ENCODE measurements at regions not wholly inside any gene's neighbourhood (a gene's known extent, or its start where the extent isn't known, plus 50 kb on each side); places are given as distances from the start of the nearest gene placed in this dataset.

DNA sequence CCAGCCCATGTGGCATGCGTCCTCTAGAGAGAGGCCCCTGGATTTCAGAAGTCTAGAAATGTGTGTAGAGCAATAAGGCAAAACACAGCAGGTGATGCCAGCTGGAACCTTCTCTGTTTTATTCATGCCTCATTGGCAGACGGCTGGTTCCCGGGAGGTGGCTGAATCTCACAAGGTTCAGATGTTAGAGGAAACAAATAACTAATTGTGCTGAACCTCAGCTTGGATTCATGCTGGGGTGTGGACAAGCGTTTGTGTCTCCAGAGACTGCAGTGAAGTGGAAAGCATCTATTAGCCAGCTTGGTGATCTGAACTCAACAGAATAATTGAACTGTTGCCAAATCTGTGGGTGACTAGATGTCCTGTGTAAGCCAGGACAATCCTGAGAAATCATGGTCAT is 131.1 kb upstream of the NR4A3 start:
- Histone ChIP-seq H3K27ac (ENCODE audit: low read length) (no peak overlapping the region), H3K4me3 (ENCODE audit: low read length) (no peak overlapping the region), H3K36me3 (ENCODE audit: control insufficient read depth, low read depth, low read length) (no peaks in the 10 kb centered on the region), H3K9ac (ENCODE audit: low read length) (no peak overlapping the region), H3K9me3 (ENCODE audit: control insufficient read depth, low read depth, low read length) (no peaks in the 10 kb centered on the region), H3K4me1 (ENCODE audit: control insufficient read depth, low read depth, low read length) (no peaks in the 10 kb centered on the region), H3K27me3 (ENCODE audit: control insufficient read depth, insufficient read depth, low read length) (no peaks in the 10 kb centered on the region)

DNA sequence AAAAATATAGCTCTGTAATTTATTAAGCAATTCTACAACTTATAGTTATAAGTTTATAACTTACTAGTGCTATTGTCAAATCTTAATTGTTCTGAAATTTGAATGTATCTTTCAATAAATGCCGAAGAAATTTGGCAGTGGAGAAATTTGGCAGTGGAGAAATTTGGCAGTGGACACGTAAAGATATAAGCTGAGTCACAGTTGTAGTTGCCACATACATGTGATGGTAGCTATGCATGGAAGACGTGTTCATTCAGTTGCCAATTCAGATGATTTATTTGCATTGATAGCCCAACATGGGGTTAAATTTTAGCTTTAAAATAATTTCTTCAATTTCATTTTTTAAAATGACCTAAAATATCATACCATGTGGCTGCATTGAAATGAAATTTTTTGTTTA is 127.8 kb upstream of the NR4A3 start:
- Histone ChIP-seq H3K36me3 (ENCODE audit: control insufficient read depth, low read depth, low read length) (no peaks in the 10 kb centered on the region), H3K9me3 (ENCODE audit: control insufficient read depth, low read depth, low read length) (no peaks in the 10 kb centered on the region), H3K9ac (ENCODE audit: low read length) (no peak overlapping the region), H3K27ac (ENCODE audit: low read length) (no peak overlapping the region), H3K4me3 (ENCODE audit: low read length) (no peak overlapping the region), H3K27me3 (ENCODE audit: control insufficient read depth, insufficient read depth, low read length) (no peaks in the 10 kb centered on the region), H3K4me1 (ENCODE audit: control insufficient read depth, low read depth, low read length) (no peaks in the 10 kb centered on the region)

- H3K4me1 ChIP-seq (ENCODE audit: control insufficient read depth, low read depth, low read length) = no peaks in the 10 kb centered on the region
- H3K4me3 ChIP-seq (ENCODE audit: low read length) = no peak overlapping the region
- H3K9me3 ChIP-seq (ENCODE audit: control insufficient read depth, low read depth, low read length) = no peaks in the 10 kb centered on the region
- no peaks in the 10 kb centered on the region for H3K27me3 ChIP-seq (ENCODE audit: control insufficient read depth, insufficient read depth, low read length)
- H3K36me3 ChIP-seq (ENCODE audit: control insufficient read depth, low read depth, low read length) = no peaks in the 10 kb centered on the region
- H3K27ac ChIP-seq (ENCODE audit: low read length) = no peak overlapping the region
- H3K9ac ChIP-seq (ENCODE audit: low read length) = no peak overlapping the region
Observed at GRCh38 chr9:99694393-99694792, 127.3 kb upstream of the NR4A3 start.

- Histone ChIP-seq H3K27ac (ENCODE audit: low read length) (no peak overlapping the region), H3K4me1 (ENCODE audit: control insufficient read depth, low read depth, low read length) (no peaks in the 10 kb centered on the region), H3K9me3 (ENCODE audit: control insufficient read depth, low read depth, low read length) (peaks cover 10% of the 10 kb centered on the region), H3K27me3 (ENCODE audit: control insufficient read depth, insufficient read depth, low read length) (no peaks in the 10 kb centered on the region), H3K4me3 (ENCODE audit: low read length) (no peak overlapping the region), H3K9ac (ENCODE audit: low read length) (no peak overlapping the region), H3K36me3 (ENCODE audit: control insufficient read depth, low read depth, low read length) (no peaks in the 10 kb centered on the region)
Observed at GRCh38 chr9:99699396-99699795, 122.3 kb upstream of the NR4A3 start.

DNA sequence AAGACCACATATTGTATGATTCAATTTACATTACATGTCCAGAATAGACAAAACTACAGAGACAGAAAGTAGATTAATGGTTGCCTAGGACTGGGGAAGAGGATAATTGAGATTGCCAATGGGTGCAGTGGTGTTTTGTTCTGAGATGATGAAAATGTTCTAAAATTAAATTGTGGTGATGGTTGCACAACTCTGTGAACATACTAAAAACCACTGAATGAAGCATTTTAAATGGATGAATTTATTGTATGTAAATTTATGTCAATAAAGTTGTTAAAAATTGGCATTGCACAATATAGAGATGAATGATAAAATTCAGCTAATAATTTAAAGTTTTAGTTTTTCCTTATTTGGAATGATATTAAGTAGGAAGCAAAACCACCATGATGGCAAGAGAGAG is 109.5 kb upstream of the NR4A3 start:
- H3K27me3 ChIP-seq (ENCODE audit: control insufficient read depth, insufficient read depth, low read length) = no peaks in the 10 kb centered on the region
- H3K4me1 ChIP-seq (ENCODE audit: control insufficient read depth, low read depth, low read length) = no peaks in the 10 kb centered on the region
- H3K9ac ChIP-seq (ENCODE audit: low read length) = no peak overlapping the region
- H3K27ac ChIP-seq (ENCODE audit: low read length) = no peak overlapping the region
- no peaks in the 10 kb centered on the region for H3K36me3 ChIP-seq (ENCODE audit: control insufficient read depth, low read depth, low read length)
- no peak overlapping the region for H3K4me3 ChIP-seq (ENCODE audit: low read length)
- H3K9me3 ChIP-seq (ENCODE audit: control insufficient read depth, low read depth, low read length) = no peaks in the 10 kb centered on the region

DNA sequence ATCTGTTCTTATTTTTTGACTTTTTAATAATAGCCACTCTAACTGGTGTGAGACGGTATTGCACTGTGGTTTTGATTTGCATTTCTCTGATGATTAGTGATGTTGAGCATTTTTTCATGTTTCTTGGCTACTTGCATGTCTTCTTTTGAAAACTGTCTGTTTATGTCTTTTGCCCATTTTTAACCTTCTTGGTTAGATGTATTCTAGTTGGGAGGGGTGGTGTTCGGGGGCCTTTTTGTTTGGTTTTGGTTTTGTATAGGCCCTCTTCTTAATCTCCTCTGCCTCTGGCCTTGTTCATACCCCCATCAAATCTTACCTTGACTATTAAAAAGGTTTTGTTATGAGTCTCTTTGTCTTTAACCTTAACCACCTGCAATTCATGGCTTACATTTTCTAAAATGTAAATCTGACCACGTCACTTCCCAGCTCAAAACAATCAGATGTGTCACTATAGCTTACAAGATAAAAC is 107.8 kb upstream of the NR4A3 start:
- H3K27ac ChIP-seq (ENCODE audit: low read length) = no peak overlapping the region
- H3K9me3 ChIP-seq (ENCODE audit: control insufficient read depth, low read depth, low read length) = no peaks in the 10 kb centered on the region
- no peaks in the 10 kb centered on the region for H3K27me3 ChIP-seq (ENCODE audit: control insufficient read depth, insufficient read depth, low read length)
- no peaks in the 10 kb centered on the region for H3K36me3 ChIP-seq (ENCODE audit: control insufficient read depth, low read depth, low read length)
- no peak overlapping the region for H3K4me3 ChIP-seq (ENCODE audit: low read length)
- no peak overlapping the region for H3K9ac ChIP-seq (ENCODE audit: low read length)
- H3K4me1 ChIP-seq (ENCODE audit: control insufficient read depth, low read depth, low read length) = no peaks in the 10 kb centered on the region

- no peaks in the 10 kb centered on the region for H3K27me3 ChIP-seq (ENCODE audit: control insufficient read depth, insufficient read depth, low read length)
- no peaks in the 10 kb centered on the region for H3K9me3 ChIP-seq (ENCODE audit: control insufficient read depth, low read depth, low read length)
- no peaks in the 10 kb centered on the region for H3K36me3 ChIP-seq (ENCODE audit: control insufficient read depth, low read depth, low read length)
- H3K9ac ChIP-seq (ENCODE audit: low read length) = no peak overlapping the region
- H3K4me1 ChIP-seq (ENCODE audit: control insufficient read depth, low read depth, low read length) = peaks cover 11% of the 10 kb centered on the region
- H3K27ac ChIP-seq (ENCODE audit: low read length) = no peak overlapping the region
- H3K4me3 ChIP-seq (ENCODE audit: low read length) = no peak overlapping the region
Observed at GRCh38 chr9:99718631-99719030, 103.1 kb upstream of the NR4A3 start.

- no peak overlapping the region for H3K27ac ChIP-seq (ENCODE audit: low read length)
- no peak overlapping the region for H3K4me3 ChIP-seq (ENCODE audit: low read length)
- H3K36me3 ChIP-seq (ENCODE audit: control insufficient read depth, low read depth, low read length) = no peaks in the 10 kb centered on the region
- H3K9me3 ChIP-seq (ENCODE audit: control insufficient read depth, low read depth, low read length) = no peaks in the 10 kb centered on the region
- no peaks in the 10 kb centered on the region for H3K27me3 ChIP-seq (ENCODE audit: control insufficient read depth, insufficient read depth, low read length)
- H3K4me1 ChIP-seq (ENCODE audit: control insufficient read depth, low read depth, low read length) = peaks cover 12% of the 10 kb centered on the region
- H3K9ac ChIP-seq (ENCODE audit: low read length) = no peak overlapping the region
Observed at GRCh38 chr9:99720455-99721050, 101.1 kb upstream of the NR4A3 start.

- Histone ChIP-seq H3K36me3 (ENCODE audit: control insufficient read depth, low read depth, low read length) (no peaks in the 10 kb centered on the region), H3K4me1 (ENCODE audit: control insufficient read depth, low read depth, low read length) (peaks cover 12% of the 10 kb centered on the region), H3K9ac (ENCODE audit: low read length) (no peak overlapping the region), H3K27ac (ENCODE audit: low read length) (no peak overlapping the region), H3K9me3 (ENCODE audit: control insufficient read depth, low read depth, low read length) (no peaks in the 10 kb centered on the region), H3K4me3 (ENCODE audit: low read length) (no peak overlapping the region), H3K27me3 (ENCODE audit: control insufficient read depth, insufficient read depth, low read length) (no peaks in the 10 kb centered on the region)
Observed at GRCh38 chr9:99721898-99722297, 99.8 kb upstream of the NR4A3 start.

GRCh38 chr9:99722877-99723276 is 98.8 kb upstream of the NR4A3 start:
- H3K36me3 ChIP-seq (ENCODE audit: control insufficient read depth, low read depth, low read length) = no peaks in the 10 kb centered on the region
- H3K27me3 ChIP-seq (ENCODE audit: control insufficient read depth, insufficient read depth, low read length) = no peaks in the 10 kb centered on the region
- H3K27ac ChIP-seq (ENCODE audit: low read length) = peak overlapping the region; percentile 6
- H3K9ac ChIP-seq (ENCODE audit: low read length) = no peak overlapping the region
- H3K4me1 ChIP-seq (ENCODE audit: control insufficient read depth, low read depth, low read length) = peaks cover 12% of the 10 kb centered on the region
- no peak overlapping the region for H3K4me3 ChIP-seq (ENCODE audit: low read length)
- no peaks in the 10 kb centered on the region for H3K9me3 ChIP-seq (ENCODE audit: control insufficient read depth, low read depth, low read length)

DNA sequence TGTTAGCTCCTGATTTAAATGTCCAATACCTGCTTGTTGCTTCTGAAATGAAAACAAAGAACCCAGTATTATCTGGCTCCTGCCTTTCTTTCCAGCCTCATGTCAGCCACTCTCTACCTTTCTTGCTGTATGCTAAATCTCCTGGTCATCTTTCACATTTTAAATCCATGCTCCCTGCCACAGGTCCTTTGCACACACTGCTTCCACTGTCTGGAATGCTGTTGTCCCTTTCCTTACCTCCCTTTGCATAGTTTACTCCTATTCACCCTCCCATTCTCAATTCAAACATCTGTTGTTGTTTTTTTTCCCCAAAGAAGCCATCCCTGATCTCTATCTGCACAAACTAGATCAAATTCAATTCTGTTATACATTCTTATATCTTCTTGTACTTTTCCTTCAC is 97.0 kb upstream of the NR4A3 start:
- Histone ChIP-seq H3K9ac (ENCODE audit: low read length) (no peak overlapping the region), H3K4me1 (ENCODE audit: control insufficient read depth, low read depth, low read length) (peaks cover 12% of the 10 kb centered on the region), H3K27ac (ENCODE audit: low read length) (no peak overlapping the region), H3K9me3 (ENCODE audit: control insufficient read depth, low read depth, low read length) (no peaks in the 10 kb centered on the region), H3K36me3 (ENCODE audit: control insufficient read depth, low read depth, low read length) (no peaks in the 10 kb centered on the region), H3K27me3 (ENCODE audit: control insufficient read depth, insufficient read depth, low read length) (no peaks in the 10 kb centered on the region), H3K4me3 (ENCODE audit: low read length) (no peak overlapping the region)

DNA sequence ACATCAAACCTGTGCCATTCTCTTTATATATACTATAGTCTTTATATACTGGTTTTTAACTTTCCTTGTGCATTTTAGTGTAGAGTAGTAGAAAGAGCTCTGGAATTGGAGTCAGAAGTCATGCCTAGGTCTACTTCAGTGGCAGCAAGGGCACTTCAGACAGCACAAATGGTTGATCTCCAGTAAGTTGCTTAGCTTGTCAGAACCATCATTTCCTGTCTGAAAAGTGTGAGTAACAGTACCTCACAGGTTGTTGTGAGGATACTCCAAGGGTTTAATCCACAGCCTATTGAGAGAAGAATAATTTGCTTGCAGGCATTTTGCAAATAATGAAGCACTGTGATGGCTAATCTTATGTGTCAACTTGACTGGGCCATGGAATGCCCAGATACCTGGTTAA is 95.8 kb upstream of the NR4A3 start:
- no peaks in the 10 kb centered on the region for H3K9me3 ChIP-seq (ENCODE audit: control insufficient read depth, low read depth, low read length)
- H3K4me1 ChIP-seq (ENCODE audit: control insufficient read depth, low read depth, low read length) = peaks cover 12% of the 10 kb centered on the region
- H3K36me3 ChIP-seq (ENCODE audit: control insufficient read depth, low read depth, low read length) = no peaks in the 10 kb centered on the region
- no peak overlapping the region for H3K9ac ChIP-seq (ENCODE audit: low read length)
- no peak overlapping the region for H3K27ac ChIP-seq (ENCODE audit: low read length)
- no peak overlapping the region for H3K4me3 ChIP-seq (ENCODE audit: low read length)
- no peaks in the 10 kb centered on the region for H3K27me3 ChIP-seq (ENCODE audit: control insufficient read depth, insufficient read depth, low read length)

Measured in iPS-18a (cell line).